Daoy (cell line): ENCODE measurements at regions not wholly inside any gene's neighbourhood (a gene's known extent, or its start where the extent isn't known, plus 50 kb on each side); places are given as distances from the start of the nearest gene placed in this dataset.

Experiments used
- DNase-seq: peaks from one replicate; pipeline ENCODE4 v3.0.0-alpha.2; 2015; ENCODE audit warnings: low read depth

DNA sequence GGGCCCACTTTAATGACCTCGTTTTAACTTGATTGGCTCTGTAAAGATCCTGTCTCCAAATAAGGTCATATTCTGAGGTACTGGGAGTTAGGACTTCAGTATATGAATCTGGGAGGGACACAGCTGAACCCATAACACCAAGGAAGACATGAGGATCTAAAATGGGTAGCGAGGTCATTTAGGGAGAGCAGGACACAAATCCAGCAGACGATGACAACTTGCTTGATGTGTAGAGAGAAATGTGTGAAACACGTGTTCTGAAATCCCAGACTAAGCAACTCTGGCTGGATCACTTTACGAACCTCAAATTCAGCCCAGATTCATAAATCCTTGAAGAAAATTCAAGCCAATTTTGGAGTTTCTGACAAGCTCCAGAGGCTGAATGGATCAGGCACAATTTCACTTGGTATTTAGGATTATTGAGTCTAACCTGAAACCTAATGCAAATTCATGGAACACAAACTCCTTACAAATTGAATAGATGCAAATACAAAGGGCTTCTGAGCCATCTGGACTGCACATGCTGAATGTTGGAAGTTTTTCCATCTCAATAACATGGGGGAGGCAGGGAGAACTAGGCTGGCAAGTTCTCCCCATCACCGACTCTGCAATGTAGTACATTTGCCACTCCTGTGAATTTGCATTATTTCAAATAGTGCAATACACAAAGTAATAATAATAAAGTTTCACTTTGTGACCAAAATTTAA is 74.0 kb upstream of the SLC30A5 start:
- DNase-seq, result no peak

DNA sequence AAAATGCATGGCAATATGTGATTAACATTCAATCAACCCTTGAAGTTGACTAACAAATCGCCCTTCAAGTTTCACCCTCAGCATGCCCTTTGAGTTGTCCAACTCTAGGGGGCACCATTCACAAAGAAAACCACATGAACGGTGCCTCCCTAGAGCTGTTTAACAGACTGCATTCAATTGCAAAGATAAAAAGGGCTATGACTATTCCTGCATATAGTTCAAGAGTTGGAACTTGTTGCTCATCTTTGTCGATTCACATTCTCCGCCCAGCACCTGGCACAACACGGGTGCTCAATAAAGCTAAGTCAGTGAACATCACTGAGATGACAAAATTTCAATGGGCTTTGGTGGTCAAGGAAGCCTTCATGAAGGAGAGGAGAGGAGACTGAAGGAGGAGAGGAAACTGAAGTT is 69.6 kb upstream of the SLC30A5 start:
- DNase-seq, result peak; percentile 54

- no peak for DNase-seq
These were observed 64.5 kb upstream of the SLC30A5 start for GRCh38 chr5:69029292-69029691.

DNA sequence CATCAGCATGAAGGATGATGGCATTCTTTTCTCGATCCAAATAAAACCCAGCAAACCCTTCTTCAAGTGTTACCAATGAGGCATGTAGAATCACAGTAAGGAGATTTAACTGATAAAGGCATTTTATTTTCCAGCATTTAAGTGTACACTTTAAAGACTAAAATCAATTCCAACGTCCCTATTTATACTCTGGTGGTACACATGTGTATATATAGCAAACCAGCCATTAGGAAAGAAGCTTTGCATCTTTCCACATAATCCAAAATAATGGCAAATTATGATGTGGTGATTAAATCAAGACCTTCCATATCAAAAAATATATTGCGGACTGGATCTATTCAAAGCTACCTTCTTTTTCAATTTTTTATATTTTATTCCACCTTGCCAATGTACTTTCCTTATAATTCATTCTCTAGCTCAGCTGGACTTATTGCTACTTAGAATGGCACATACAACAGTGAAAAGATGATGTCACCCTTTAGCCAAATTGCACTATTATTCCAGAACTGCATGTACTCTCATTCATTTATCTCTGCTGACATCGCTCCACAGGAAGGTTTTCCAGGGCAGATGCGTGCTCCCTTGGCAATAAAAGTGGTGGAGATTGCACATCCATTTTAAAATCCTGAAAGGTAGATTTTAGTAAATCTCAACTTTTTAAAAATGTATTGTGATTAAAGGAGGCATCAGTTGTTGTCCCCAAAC is 63.3 kb upstream of the SLC30A5 start:
- no peak for DNase-seq

DNA sequence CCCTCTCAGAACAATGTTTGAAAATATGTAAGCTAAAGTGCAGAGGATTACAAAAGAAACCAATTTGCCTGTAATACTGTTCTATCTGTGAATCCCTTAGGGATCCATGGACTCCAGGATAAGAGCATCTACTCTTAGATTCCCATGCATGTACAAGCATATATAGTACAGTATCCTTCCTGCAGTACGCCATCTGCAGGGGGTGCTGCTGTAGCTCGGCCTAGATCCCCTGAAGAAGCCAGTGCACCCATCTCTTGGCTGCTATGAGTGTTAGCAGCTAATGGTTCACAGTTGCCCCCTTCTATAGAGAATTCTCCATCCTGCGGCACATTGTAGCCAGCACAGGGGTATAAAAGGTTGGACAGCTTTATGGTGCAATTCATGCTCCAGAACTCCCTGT is 61.8 kb upstream of the SLC30A5 start:
- DNase-seq, result no peak

DNA sequence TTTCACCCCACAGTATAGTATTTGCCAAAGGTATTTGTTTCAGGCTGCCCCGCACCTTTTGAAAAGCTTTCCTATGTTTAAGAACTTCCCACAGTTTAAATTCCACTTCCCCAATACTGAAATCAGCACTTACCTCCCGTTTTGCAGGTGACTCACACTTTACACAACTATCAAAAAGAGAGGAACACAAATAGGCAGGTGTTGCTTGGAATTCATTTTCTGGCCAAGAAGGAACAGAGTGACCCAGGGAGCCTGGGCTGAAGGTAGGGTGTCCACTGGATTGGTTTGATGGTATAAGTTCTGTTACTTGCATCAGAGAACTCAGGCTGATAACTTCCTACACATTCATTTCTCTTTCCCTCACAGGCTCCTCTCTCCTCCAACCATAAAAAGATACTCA is 60.1 kb upstream of the SLC30A5 start:
- DNase-seq, result no peak

- DNase-seq, result no peak
These were observed 58.9 kb upstream of the SLC30A5 start for GRCh38 chr5:69034898-69035297.

DNA sequence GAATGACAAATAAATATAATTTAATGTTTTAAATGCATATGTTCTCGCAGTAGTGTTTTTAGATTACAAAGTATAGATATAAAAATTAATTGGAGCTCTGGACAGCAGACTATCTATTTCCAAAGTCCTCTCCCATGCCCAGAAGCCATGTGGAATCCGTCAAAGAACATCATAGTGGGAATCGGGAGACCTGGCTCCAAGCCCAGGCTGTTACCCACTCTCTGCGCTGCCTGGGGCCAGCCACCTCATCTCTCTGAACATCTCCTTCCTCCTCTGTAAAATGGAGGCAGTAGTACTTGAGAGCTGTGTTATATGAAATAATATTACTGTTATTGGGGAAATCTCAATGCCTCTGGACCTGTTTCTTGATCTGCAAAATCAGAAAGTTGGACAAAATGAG is 58.1 kb upstream of the SLC30A5 start:
- peak; percentile 17 for DNase-seq

- no peak for DNase-seq
These were observed 55.3 kb upstream of the SLC30A5 start for GRCh38 chr5:69038539-69038938.

- no peak for DNase-seq
These were observed 54.0 kb upstream of the SLC30A5 start for GRCh38 chr5:69039829-69040228.

DNA sequence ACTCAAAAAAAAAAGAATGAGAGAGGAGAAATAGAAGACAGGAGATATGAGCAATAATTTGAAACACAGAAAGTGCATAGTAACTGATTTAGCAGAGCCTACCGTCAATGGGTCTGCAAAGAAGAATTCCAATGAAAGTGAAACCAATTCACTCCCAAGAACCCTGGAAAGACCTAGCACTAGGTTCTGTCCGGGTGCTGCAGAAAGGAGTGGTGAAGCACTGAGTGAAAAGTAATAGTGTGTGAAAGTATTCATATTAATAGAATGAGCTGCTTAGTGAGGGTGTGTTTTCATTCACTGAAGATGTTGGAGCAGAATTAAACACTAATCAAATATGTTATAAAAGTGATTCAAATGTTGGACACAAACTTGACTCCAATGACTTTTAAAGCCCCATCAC is 51.3 kb upstream of the SLC30A5 start:
- no peak for DNase-seq

- DNase-seq, result peak; percentile 91
These were observed 50.7 kb upstream of the SLC30A5 start for GRCh38 chr5:69042915-69043654.

DNA sequence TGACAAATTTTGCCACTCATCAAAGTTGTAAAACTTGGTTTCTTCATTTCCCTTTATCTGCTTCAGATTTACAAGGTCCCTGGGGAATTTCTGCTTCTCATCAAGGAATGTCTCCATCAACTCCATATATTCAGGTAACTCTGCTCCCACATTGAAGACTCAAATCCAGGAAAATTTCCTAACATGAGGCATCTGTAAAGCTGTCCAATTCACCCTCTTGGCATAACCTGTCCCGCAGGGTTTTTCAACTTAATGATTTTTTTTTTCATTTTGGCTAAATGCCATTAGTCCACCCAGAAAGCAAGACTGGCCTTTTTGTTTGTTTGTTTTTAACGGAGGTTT is 50.2 kb upstream of the SLC30A5 start:
- no peak for DNase-seq
